Epithelial cell of esophagus (primary cell): ENCODE measurements at regions not wholly inside any gene's neighbourhood (a gene's known extent, or its start where the extent isn't known, plus 50 kb on each side); places are given as distances from the start of the nearest gene placed in this dataset.

ENCODE experiments used
- DNase-seq: peaks from one replicate; pipeline ENCODE4 v3.0.0; 2010; ENCODE audit warnings: low read depth
- H3K4me3 ChIP-seq: 2 replicates; pipeline ENCODE4 v1.5.1; 2011; ENCODE audit warnings: mild to moderate bottlenecking, low read length, control low read depth
- CTCF ChIP-seq: IDR thresholded peaks from 2 replicates; pipeline ENCODE4 v1.5.1; 2011; ENCODE audit warnings: low read depth, mild to moderate bottlenecking, low read length, control low read depth, inconsistent platforms; ENCODE audit not compliant: insufficient read depth; ENCODE audit errors: missing control alignments

- DNase-seq: no peak
- TF ChIP-seq CTCF: no peak
- H3K4me3 ChIP-seq: no peak overlapping the region
Observed at GRCh38 chr2:189298038-189298437, 118.5 kb upstream of the COL5A2 start.

GRCh38 chr2:189298481-189298880, 118.9 kb upstream of the COL5A2 start:
- no peak for DNase-seq
- no peak for TF ChIP-seq CTCF
- H3K4me3 ChIP-seq: no peak overlapping the region

- DNase-seq: no peak
- no peak for TF ChIP-seq CTCF
- no peak overlapping the region for H3K4me3 ChIP-seq
Observed at GRCh38 chr2:189299974-189300373, 120.4 kb upstream of the COL5A2 start.

- no peak overlapping the region for H3K4me3 ChIP-seq
- DNase-seq: no peak
- no peak for TF ChIP-seq CTCF
Observed at GRCh38 chr2:189300916-189301315, 121.4 kb upstream of the COL5A2 start.

- TF ChIP-seq CTCF: no peak
- H3K4me3 ChIP-seq: no peak overlapping the region
Observed at GRCh38 chr2:189302274-189302948, 122.8 kb upstream of the COL5A2 start.

GRCh38 chr2:189304360-189304759, 124.8 kb upstream of the COL5A2 start:
- H3K4me3 ChIP-seq: no peak overlapping the region
- no peak for DNase-seq
- TF ChIP-seq CTCF: no peak

More at GRCh38 chr2:189302274-189302948, 122.8 kb upstream of the COL5A2 start:
- peak; percentile 88 for DNase-seq
